Dedifferentiated amniotic fluid mesenchymal stem cell (primary cell): ENCODE measurements at regions not wholly inside any gene's neighbourhood (a gene's known extent, or its start where the extent isn't known, plus 50 kb on each side); places are given as distances from the start of the nearest gene placed in this dataset.

Experiments
- DNase-seq: peaks from one replicate; pipeline ENCODE4 v3.0.0-alpha.2; 2016; ENCODE audit errors: extremely low spot score

- no peak for DNase-seq
Measured at GRCh38 chr6:6704103-6705060, 115.9 kb downstream of the LY86 start.

GRCh38 chr6:6705061-6705425, 116.5 kb downstream of the LY86 start:
- DNase-seq = no peak

- DNase-seq = no peak
Measured at GRCh38 chr6:6705915-6706675, 117.6 kb downstream of the LY86 start.

- DNase-seq = no peak
Measured at GRCh38 chr6:6707143-6707542, 118.6 kb downstream of the LY86 start.

- DNase-seq = no peak
Measured at GRCh38 chr6:6709106-6709505, 120.6 kb downstream of the LY86 start.

- no peak for DNase-seq
Measured at GRCh38 chr6:6711031-6711785, 122.7 kb downstream of the LY86 start.

- DNase-seq = no peak
Measured at GRCh38 chr6:6711832-6712448, 123.4 kb downstream of the LY86 start.

- no peak for DNase-seq
Measured at GRCh38 chr6:6712449-6713403, 124.2 kb downstream of the LY86 start.

- DNase-seq = no peak
Measured at GRCh38 chr6:6713657-6714056, 125.1 kb downstream of the LY86 start.

- no peak for DNase-seq
Measured at GRCh38 chr6:6714118-6714897, 125.8 kb downstream of the LY86 start.

- no peak for DNase-seq
Measured at GRCh38 chr6:6714953-6715352, 126.4 kb downstream of the LY86 start.

- DNase-seq = no peak
Measured at GRCh38 chr6:6715465-6715864, 126.9 kb downstream of the LY86 start.

GRCh38 chr6:6716998-6717763, 128.7 kb downstream of the LY86 start:
- no peak for DNase-seq

- DNase-seq = no peak
Measured at GRCh38 chr6:6717953-6718352, 129.4 kb downstream of the LY86 start.

- no peak for DNase-seq
Measured at GRCh38 chr6:6721606-6722005, 133.1 kb downstream of the LY86 start.

- DNase-seq = no peak
Measured at GRCh38 chr6:6722195-6722594, 133.7 kb downstream of the LY86 start.

GRCh38 chr6:6723361-6723760, 134.8 kb downstream of the LY86 start:
- DNase-seq = no peak

GRCh38 chr6:6723921-6724538, 135.5 kb downstream of the LY86 start:
- no peak for DNase-seq
